Trophoblast cell (in vitro differentiated cells and primary cell): ENCODE measurements at regions not wholly inside any gene's neighbourhood (a gene's known extent, or its start where the extent isn't known, plus 50 kb on each side); places are given as distances from the start of the nearest gene placed in this dataset.

Source experiments
- DNase-seq, 2 donors: peaks; one replicate each; pipeline ENCODE4 v3.0.0-alpha.2; 2016
- H2AFZ ChIP-seq: 2 replicates; pipeline ENCODE4 v1.6.1; 2013; ENCODE audit warnings: low read length, moderate library complexity, mild to moderate bottlenecking; ENCODE audit not compliant: insufficient read depth, poor library complexity
- H2AK5ac ChIP-seq: 2 replicates; pipeline ENCODE4 v1.6.1; 2013; ENCODE audit warnings: mild to moderate bottlenecking, low read length
- H2BK120ac ChIP-seq: 2 replicates; pipeline ENCODE4 v1.6.1; 2013; ENCODE audit warnings: low read length, mild to moderate bottlenecking, moderate library complexity; ENCODE audit not compliant: insufficient read depth, poor library complexity
- H2BK12ac ChIP-seq: 2 replicates; pipeline ENCODE4 v1.6.1; 2013; ENCODE audit warnings: mild to moderate bottlenecking, low read length, moderate library complexity
- H2BK5ac ChIP-seq: 2 replicates; pipeline ENCODE4 v1.6.1; 2013; ENCODE audit warnings: low read length, low read depth, moderate library complexity, mild to moderate bottlenecking; ENCODE audit not compliant: poor library complexity
- H3K14ac ChIP-seq: 2 replicates; pipeline ENCODE4 v1.6.1; 2013; ENCODE audit warnings: mild to moderate bottlenecking, low read length
- H3K18ac ChIP-seq: 2 replicates; pipeline ENCODE4 v1.6.1; 2013; ENCODE audit warnings: mild to moderate bottlenecking, low read length
- H3K23ac ChIP-seq: 2 replicates; pipeline ENCODE4 v1.6.1; 2013; ENCODE audit warnings: low read length
- H3K27ac ChIP-seq: 2 replicates; pipeline ENCODE4 v1.5.1; 2013; ENCODE audit warnings: low read depth, mild to moderate bottlenecking, inconsistent platforms, low read length, moderate library complexity
- H3K27me3 ChIP-seq: 2 replicates; pipeline ENCODE4 v1.6.1; 2013; ENCODE audit warnings: inconsistent platforms, mild to moderate bottlenecking, low read length, moderate library complexity; ENCODE audit not compliant: insufficient read depth
- H3K36me3 ChIP-seq, 2 experiments: 1 replicate in 1 of 2; 2 replicates in 1 of 2; pipeline ENCODE4 v1.6.1; 2013; ENCODE audit warnings: low read length in 2 of 2, mild to moderate bottlenecking in 2 of 2, moderate library complexity in 1 of 2; ENCODE audit not compliant: insufficient read depth in 2 of 2, control insufficient read depth in 1 of 2
- H3K4ac ChIP-seq: 2 replicates; pipeline ENCODE4 v1.6.1; 2013; ENCODE audit warnings: low read depth, mild to moderate bottlenecking, low read length, moderate library complexity
- H3K4me1 ChIP-seq, 2 experiments: 1 replicate in 1 of 2; 2 replicates in 1 of 2; pipeline ENCODE4 v1.6.1; 2013; ENCODE audit warnings: low read length in 2 of 2, mild to moderate bottlenecking in 2 of 2, moderate library complexity in 1 of 2; ENCODE audit not compliant: insufficient read depth in 2 of 2, control insufficient read depth in 1 of 2
- H3K4me2 ChIP-seq: 2 replicates; pipeline ENCODE4 v1.6.1; 2013; ENCODE audit warnings: inconsistent platforms, mild to moderate bottlenecking, low read length, moderate library complexity
- H3K4me3 ChIP-seq: 2 replicates; pipeline ENCODE4 v1.5.1; 2013; ENCODE audit warnings: mild to moderate bottlenecking, low read depth, low read length, inconsistent platforms
- H3K79me1 ChIP-seq: one replicate; pipeline ENCODE4 v1.6.1; 2013; ENCODE audit warnings: low read length
- H3K79me2 ChIP-seq: 2 replicates; pipeline ENCODE4 v1.6.1; 2013; ENCODE audit warnings: low read length, mild to moderate bottlenecking; ENCODE audit not compliant: control insufficient read depth, insufficient read depth, poor library complexity
- H3K9ac ChIP-seq: 2 replicates; pipeline ENCODE4 v1.6.1; 2013; ENCODE audit warnings: mild to moderate bottlenecking, low read length
- H3K9me3 ChIP-seq: 2 replicates; pipeline ENCODE4 v1.6.1; 2013; ENCODE audit warnings: low read depth, mild to moderate bottlenecking, control low read depth, inconsistent platforms, low read length; ENCODE audit not compliant: insufficient read depth
- H4K12ac ChIP-seq: 2 replicates; pipeline ENCODE4 v1.6.1; 2013; ENCODE audit warnings: low read depth, mild to moderate bottlenecking, low read length, moderate library complexity
- H4K8ac ChIP-seq: 2 replicates; pipeline ENCODE4 v1.6.1; 2013; ENCODE audit warnings: low read depth, mild to moderate bottlenecking, low read length, moderate library complexity
- H4K91ac ChIP-seq: one replicate; pipeline ENCODE4 v1.6.1; 2013; ENCODE audit warnings: low read depth, mild to moderate bottlenecking, low read length, moderate library complexity
- WGBS: extraction: QIAGEN DNeasy Blood & Tissue Kit; methylation state at CpG from one replicate; pipeline ENCODE4 v1.1.7; 2013; ENCODE audit warnings: missing lambda C conversion rate; ENCODE audit not compliant: insufficient read length, insufficient coverage; ENCODE audit errors: extremely low coverage; 5-methylcytosine and 5-hydroxymethylcytosine counted together

DNA sequence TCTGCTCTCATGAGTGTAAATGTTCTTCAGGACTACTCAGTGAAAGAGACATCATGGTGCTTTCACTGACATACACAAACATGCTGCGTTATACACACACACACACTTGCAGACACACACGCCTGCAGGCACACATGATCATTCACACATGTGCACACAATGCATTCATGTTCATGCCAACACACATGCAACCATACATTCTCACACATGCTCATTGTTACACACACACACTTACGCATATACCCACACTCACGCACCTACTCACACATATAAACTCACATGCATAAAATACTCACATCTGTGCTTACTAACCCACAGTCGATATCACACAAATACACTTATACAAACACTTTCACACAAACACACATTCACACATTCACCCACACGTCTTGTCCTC lies 241.6 kb downstream of the LMX1A start:
- Histone ChIP-seq H3K9ac (no peak overlapping the region), H2AFZ (no peak overlapping the region), H4K8ac (no peak overlapping the region), H3K9me3 (peaks cover 7% of the 10 kb centered on the region), H3K14ac (no peak overlapping the region), H3K27me3 (peaks cover 20% of the 10 kb centered on the region), H3K4me1 (peaks cover 2 to 3% of the 10 kb centered on the region in 2 experiments), H2BK5ac (no peak overlapping the region), H3K27ac (no peak overlapping the region), H3K79me1 (no peaks in the 10 kb centered on the region), H4K12ac (no peak overlapping the region), H2BK12ac (no peak overlapping the region), H3K4me3 (no peak overlapping the region), H3K18ac (no peak overlapping the region), H3K79me2 (no peaks in the 10 kb centered on the region), H2BK120ac (no peak overlapping the region), H2AK5ac (no peak overlapping the region), H3K4me2 (no peak overlapping the region), H3K36me3 (no peaks in the 10 kb centered on the region), H3K23ac (peak overlapping the region; percentile 2), H3K4ac (no peak overlapping the region), H4K91ac (no peak overlapping the region)
- DNase-seq: no peak
- 100% methylated on average over 4 of the region's 6 CpGs for WGBS

DNA sequence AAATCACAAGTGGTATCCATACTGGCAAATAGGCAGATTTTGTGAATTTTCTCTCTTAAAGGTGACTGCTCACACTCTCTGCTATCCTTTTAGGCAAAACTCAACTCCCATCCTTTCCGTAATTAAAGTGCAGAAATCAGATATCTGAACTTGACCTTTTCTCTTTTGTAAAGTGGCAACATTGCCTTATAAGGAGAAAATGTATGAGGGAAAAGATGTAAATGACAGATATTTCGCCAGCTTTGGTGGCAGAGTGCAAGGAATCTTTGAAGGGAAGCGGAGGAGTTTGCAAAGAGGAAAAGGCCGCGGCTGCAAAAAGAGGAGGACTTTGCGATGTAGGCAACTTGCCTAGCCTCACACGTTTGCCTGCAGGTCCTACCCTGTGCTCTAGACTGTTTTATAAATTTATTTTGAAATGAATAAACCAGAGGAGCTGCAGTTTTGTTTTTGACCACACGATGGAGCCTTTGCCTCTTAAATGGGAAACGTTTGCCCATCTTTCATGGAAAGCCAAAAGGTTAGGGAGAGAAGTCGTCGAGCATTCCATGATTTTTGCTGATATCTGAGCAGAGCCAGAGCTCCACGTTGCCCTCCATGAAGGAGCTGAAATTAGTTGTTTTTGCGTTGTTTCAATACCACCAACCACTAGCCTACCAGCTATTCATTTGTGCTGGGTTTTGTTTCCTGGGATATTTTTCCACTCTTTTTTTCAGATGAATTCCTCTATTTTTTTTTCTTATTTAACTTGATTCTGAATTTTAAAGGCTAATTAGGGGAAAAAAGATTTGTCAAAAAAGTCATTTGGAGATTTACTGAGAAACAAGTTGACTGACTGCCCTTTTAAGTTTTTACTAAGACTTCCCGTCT lies 242.3 kb downstream of the LMX1A start:
- Histone ChIP-seq H3K27me3 (peaks cover 20% of the 10 kb centered on the region), H3K27ac (no peak overlapping the region), H2BK120ac (no peak overlapping the region), H2BK12ac (no peak overlapping the region), H4K91ac (no peak overlapping the region), H3K9ac (no peak overlapping the region), H3K4me2 (no peak overlapping the region), H2AK5ac (no peak overlapping the region), H3K9me3 (peaks cover 7% of the 10 kb centered on the region), H4K12ac (no peak overlapping the region), H3K23ac (no peak overlapping the region), H3K36me3 (no peaks in the 10 kb centered on the region), H3K4me3 (no peak overlapping the region), H3K79me2 (no peaks in the 10 kb centered on the region), H3K79me1 (no peaks in the 10 kb centered on the region), H3K14ac (no peak overlapping the region), H2AFZ (no peak overlapping the region), H2BK5ac (no peak overlapping the region), H3K4ac (no peak overlapping the region), H4K8ac (no peak overlapping the region), H3K18ac (no peak overlapping the region), H3K4me1 (peaks cover 2 to 3% of the 10 kb centered on the region in 2 experiments)
- DNase-seq: peak; percentile 54 to 89
- no CpG with 5 or more reads among the region's 14 CpGs for WGBS

DNA sequence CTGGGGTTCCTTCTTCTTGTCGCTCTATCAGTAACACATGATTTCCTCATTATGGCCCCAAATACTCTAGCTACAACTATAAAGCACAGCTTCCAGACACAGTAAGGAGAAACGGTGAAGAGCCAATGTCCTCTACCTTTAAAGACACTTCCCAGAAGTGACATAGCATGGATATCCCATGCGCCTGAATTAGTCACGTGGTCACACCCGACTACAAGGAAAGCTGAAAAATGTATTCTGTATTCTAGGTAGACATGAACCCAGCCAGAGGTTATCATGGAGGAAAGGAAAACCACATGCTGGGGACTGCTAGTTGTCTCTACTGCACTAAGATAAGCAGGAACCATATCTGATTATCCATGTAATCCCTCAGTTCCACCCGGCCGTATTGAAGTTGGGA lies 244.3 kb downstream of the LMX1A start:
- Histone ChIP-seq H3K18ac (no peak overlapping the region), H2AK5ac (no peak overlapping the region), H3K4me2 (no peak overlapping the region), H3K36me3 (no peaks in the 10 kb centered on the region), H3K27me3 (peaks cover 11% of the 10 kb centered on the region), H3K9ac (no peak overlapping the region), H2BK12ac (no peak overlapping the region), H4K91ac (no peak overlapping the region), H3K79me1 (no peaks in the 10 kb centered on the region), H4K8ac (no peak overlapping the region), H3K4me1 (no peaks in the 10 kb centered on the region), H3K4me3 (no peak overlapping the region), H3K23ac (no peak overlapping the region), H3K4ac (no peak overlapping the region), H2AFZ (no peak overlapping the region), H4K12ac (no peak overlapping the region), H3K79me2 (no peaks in the 10 kb centered on the region), H3K14ac (no peak overlapping the region), H3K9me3 (peaks cover 2% of the 10 kb centered on the region), H2BK120ac (no peak overlapping the region), H3K27ac (no peak overlapping the region), H2BK5ac (no peak overlapping the region)
- DNase-seq: no peak
- no CpG with 5 or more reads among the region's 7 CpGs for WGBS

DNA sequence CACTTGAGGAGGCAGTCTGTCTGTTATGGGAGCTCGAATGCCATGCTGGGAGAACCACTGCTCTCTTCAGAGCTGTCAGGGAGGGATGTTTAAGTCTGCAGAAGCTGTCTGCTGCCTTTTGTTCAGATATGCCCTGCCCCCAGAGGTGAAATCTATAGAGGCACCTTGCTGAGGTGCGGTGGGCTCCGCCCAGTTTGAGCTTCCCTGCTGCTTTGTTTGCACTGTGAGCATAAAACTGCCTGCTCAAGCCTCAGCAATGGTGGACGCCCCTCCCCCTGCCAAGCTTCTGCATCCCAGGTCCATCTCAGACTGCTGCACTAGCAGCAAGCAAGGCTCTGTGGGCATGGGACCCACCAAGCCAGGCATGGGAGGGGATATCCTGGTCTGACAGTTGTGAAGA lies 247.5 kb downstream of the LMX1A start:
- Histone ChIP-seq H3K9ac (no peak overlapping the region), H3K27ac (no peak overlapping the region), H3K4me1 (no peaks in the 10 kb centered on the region), H3K9me3 (peaks cover 2% of the 10 kb centered on the region), H2BK5ac (no peak overlapping the region), H4K12ac (no peak overlapping the region), H3K14ac (no peak overlapping the region), H4K8ac (no peak overlapping the region), H3K23ac (no peak overlapping the region), H2BK12ac (no peak overlapping the region), H3K4me3 (no peak overlapping the region), H3K36me3 (no peaks in the 10 kb centered on the region), H3K4me2 (no peak overlapping the region), H4K91ac (no peak overlapping the region), H3K79me1 (no peaks in the 10 kb centered on the region), H2AK5ac (no peak overlapping the region), H3K79me2 (no peaks in the 10 kb centered on the region), H3K4ac (no peak overlapping the region), H2AFZ (no peak overlapping the region), H2BK120ac (no peak overlapping the region), H3K27me3 (no peaks in the 10 kb centered on the region), H3K18ac (no peak overlapping the region)
- no CpG with 5 or more reads among the region's 4 CpGs for WGBS
- no peak for DNase-seq
